Peyer's patch (tissue), 4 donors: ENCODE measurements at regions not wholly inside any gene's neighbourhood (a gene's known extent, or its start where the extent isn't known, plus 50 kb on each side); places are given as distances from the start of the nearest gene placed in this dataset.

Experiments used
- DNase-seq, 3 donors: peaks; one replicate each; pipeline ENCODE4 v3.0.0-alpha.2; 2017 to 2019
- H3K27ac ChIP-seq, 4 donors: fragments of 200-600 bp; sonication (generic); one replicate each; pipeline ENCODE4 v1.5.1; 2016 to 2019
- H3K27me3 ChIP-seq, 2 donors: fragments of 200-600 bp; sonication (generic); one replicate each; pipeline ENCODE4 v1.5.1; 2019
- H3K36me3 ChIP-seq, 3 donors: fragments of 200-600 bp; sonication (generic); one replicate each; pipeline ENCODE4 v1.5.1; 2016 to 2019
- H3K4me1 ChIP-seq, 4 donors: fragments of 200-600 bp; sonication (generic); one replicate each; pipeline ENCODE4 v1.5.1; 2016 to 2019
- H3K4me3 ChIP-seq, 4 donors: fragments of 200-600 bp; sonication (generic); 1 replicate in 3 of 4; 2 replicates in 1 of 4; pipeline ENCODE4 v1.5.1; 2016 to 2019; ENCODE audit warnings: mild to moderate bottlenecking in 1 of 4
- H3K9me3 ChIP-seq, 4 donors: fragments of 200-600 bp; sonication (generic); one replicate each; pipeline ENCODE4 v1.5.1; 2016 to 2019; ENCODE audit warnings: mild to moderate bottlenecking in 1 of 4
- POLR2A ChIP-seq, 2 donors: fragments of 450-650 bp; IDR thresholded peaks; one replicate each; pipeline ENCODE4 v1.5.1; 2017; ENCODE audit warnings: antibody characterized with exemption in 2 of 2, mild to moderate bottlenecking in 2 of 2, moderate library complexity in 2 of 2
- TF ChIP-seq, protein P1 (sequence below), 6 experiments: fragments of 450-650 bp in 4 of 6; fragments of 200-600 bp in 2 of 6; sonication (generic) in 1 of 6; IDR thresholded peaks; one replicate each; pipeline ENCODE4 v1.5.1; 2017 to 2019; ENCODE audit warnings: antibody characterized with exemption in 6 of 6, mild to moderate bottlenecking in 3 of 6, moderate library complexity in 1 of 6

DNA sequence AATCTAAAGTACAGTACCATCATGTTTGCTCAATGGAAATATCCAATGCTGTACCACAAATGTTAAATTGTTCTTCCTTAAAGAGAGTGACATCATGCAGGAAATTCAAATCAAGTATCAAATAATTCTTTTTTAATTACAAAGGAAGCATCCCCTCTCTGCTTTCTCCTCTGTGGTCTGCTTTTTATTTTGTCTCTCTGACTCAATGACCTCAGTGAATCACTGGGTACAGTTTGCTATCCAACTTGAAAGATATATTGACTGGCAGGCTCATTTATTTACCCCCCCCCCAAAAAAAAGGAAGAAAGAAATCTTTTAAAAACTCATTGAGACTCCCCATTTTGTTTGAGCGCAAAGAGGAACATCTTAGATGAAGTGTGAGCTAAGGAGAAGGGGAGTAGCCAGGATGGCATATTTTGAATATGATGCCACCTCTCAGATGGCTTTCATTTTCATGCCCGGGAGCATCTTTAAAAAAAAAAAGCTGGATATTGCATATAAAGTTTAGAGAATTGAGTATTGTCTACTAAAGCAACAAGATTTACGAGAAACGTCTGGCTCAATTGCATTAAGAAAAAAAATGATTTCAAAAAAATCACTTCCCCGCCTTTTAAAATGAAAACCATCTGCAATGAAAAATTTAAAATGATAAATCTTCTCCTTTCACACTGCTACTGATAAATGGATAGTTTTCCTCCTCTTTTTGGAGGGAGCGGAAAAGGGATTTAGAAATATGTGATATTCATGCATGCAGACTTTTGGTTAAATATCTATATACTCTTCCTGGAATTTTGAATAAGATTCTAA lies 307.1 kb upstream of the DPH6 start:
- Histone ChIP-seq H3K27me3 (no peaks in the 10 kb centered on the region), H3K36me3 (no peaks in the 10 kb centered on the region), H3K27ac (no peak overlapping the region), H3K4me3 (no peak overlapping the region), H3K9me3 (no peaks in the 10 kb centered on the region), H3K4me1 (no peaks in the 10 kb centered on the region)
- TF ChIP-seq, protein P1, sequence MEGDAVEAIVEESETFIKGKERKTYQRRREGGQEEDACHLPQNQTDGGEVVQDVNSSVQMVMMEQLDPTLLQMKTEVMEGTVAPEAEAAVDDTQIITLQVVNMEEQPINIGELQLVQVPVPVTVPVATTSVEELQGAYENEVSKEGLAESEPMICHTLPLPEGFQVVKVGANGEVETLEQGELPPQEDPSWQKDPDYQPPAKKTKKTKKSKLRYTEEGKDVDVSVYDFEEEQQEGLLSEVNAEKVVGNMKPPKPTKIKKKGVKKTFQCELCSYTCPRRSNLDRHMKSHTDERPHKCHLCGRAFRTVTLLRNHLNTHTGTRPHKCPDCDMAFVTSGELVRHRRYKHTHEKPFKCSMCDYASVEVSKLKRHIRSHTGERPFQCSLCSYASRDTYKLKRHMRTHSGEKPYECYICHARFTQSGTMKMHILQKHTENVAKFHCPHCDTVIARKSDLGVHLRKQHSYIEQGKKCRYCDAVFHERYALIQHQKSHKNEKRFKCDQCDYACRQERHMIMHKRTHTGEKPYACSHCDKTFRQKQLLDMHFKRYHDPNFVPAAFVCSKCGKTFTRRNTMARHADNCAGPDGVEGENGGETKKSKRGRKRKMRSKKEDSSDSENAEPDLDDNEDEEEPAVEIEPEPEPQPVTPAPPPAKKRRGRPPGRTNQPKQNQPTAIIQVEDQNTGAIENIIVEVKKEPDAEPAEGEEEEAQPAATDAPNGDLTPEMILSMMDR (IDR thresholded peaks at IDR 0.05): no peak
- no peak for TF ChIP-seq POLR2A (IDR thresholded peaks at IDR 0.05)
- no peak for DNase-seq

DNA sequence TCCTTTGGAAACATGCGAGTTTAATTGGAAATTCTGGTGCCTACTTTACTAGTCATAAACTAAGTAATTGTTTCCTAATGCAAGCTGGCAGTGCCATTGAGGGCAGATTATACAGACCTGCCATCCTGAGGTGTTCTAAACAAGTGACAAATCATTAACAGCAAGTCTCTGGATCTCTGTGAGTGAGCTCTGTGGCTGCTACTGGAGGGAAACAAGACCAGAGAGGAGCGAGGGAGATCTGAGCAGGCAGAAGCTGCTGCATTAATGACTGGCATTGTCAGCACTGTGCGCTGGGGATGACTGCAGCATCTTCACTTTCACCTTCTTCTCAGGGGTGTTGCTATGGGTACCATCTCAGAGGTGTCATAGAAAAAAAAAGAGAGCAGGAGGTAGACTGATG lies 308.4 kb upstream of the DPH6 start:
- no peak for DNase-seq
- H3K36me3 ChIP-seq: no peaks in the 10 kb centered on the region
- H3K4me3 ChIP-seq: no peak overlapping the region
- no peaks in the 10 kb centered on the region for H3K9me3 ChIP-seq
- H3K27ac ChIP-seq: no peak overlapping the region
- H3K27me3 ChIP-seq: no peaks in the 10 kb centered on the region
- no peak for TF ChIP-seq POLR2A (IDR thresholded peaks at IDR 0.05)
- TF ChIP-seq, protein P1 (IDR thresholded peaks at IDR 0.05): no peak
- H3K4me1 ChIP-seq: no peaks in the 10 kb centered on the region

DNA sequence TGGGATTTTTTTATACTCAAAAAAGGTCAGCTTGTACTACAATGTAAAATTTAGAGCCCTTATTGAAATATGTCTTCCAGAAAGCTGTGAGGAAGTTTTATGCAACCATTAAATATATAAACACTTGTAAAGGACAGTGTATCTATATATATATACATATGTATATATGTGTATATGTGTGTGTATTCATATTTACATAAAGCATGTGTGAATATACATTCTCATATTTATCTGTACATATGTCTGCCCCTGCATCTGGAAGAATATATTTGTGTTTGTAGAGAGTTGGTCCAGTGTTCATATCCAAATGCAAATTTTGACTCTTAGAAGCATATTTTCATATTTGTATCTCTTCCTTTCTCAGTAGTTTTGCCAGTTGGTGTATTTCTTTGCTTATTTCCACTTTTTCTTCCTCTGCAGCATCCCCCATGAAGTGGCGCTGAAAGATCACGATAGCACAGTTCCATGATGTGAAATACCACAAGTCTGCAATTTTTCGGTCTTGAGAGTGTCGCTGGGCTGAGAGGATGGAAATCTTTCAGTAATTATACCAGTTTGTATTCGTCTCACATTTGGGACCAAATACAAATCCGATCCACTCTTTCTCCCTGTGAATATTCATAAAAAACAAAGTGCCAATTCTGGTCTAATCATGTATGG lies 311.7 kb upstream of the DPH6 start:
- no peak overlapping the region for H3K27ac ChIP-seq
- DNase-seq: no peak
- no peaks in the 10 kb centered on the region for H3K4me1 ChIP-seq
- no peaks in the 10 kb centered on the region for H3K27me3 ChIP-seq
- TF ChIP-seq, protein P1 (IDR thresholded peaks at IDR 0.05): no peak
- no peak for TF ChIP-seq POLR2A (IDR thresholded peaks at IDR 0.05)
- H3K36me3 ChIP-seq: no peaks in the 10 kb centered on the region
- H3K9me3 ChIP-seq: no peaks in the 10 kb centered on the region
- H3K4me3 ChIP-seq: no peak overlapping the region

DNA sequence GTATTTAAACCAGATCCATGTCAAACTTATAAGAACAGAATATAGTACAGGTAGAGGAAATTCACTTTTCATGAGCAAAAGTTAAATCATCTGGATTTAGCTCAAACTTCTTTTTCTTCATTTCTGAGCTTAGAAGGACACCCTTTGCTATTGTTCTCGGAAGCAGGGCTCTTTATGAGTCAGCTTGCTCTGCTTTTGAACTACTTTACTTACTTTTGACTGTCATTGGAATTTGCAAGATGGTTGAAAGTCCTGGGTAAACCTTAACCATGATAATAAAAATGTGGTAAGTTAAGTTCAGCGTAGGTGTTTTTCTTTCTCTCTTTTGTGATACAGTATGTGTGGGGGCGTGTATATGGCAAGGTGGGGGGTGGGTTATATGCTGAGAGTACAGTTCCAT lies 312.7 kb upstream of the DPH6 start:
- no peak for TF ChIP-seq POLR2A (IDR thresholded peaks at IDR 0.05)
- TF ChIP-seq, protein P1 (IDR thresholded peaks at IDR 0.05): no peak
- no peak for DNase-seq
- H3K4me3 ChIP-seq: no peak overlapping the region
- no peak overlapping the region for H3K27ac ChIP-seq
- H3K4me1 ChIP-seq: no peaks in the 10 kb centered on the region
- H3K36me3 ChIP-seq: no peaks in the 10 kb centered on the region
- no peaks in the 10 kb centered on the region for H3K9me3 ChIP-seq
- H3K27me3 ChIP-seq: no peaks in the 10 kb centered on the region

DNA sequence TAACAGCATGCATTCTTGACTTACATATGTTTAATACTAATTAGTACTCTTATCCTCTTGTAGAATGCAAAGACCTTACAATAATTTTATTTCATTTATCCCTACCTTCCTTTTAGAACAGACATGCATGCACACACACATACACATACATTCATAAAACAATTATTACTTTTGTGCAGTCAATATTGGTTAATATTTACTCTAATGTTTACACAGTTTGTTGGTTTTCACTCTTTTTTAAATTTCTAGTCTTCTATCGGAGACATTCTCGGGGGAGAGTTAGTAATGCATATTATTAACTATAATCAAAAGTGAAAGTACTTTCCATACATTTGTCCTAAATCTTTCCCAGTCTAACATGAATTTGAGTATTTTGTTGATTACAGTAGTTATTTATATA lies 317.7 kb upstream of the DPH6 start:
- Histone ChIP-seq H3K27ac (no peak overlapping the region), H3K4me3 (no peak overlapping the region), H3K9me3 (no peaks in the 10 kb centered on the region), H3K27me3 (no peaks in the 10 kb centered on the region), H3K36me3 (no peaks in the 10 kb centered on the region), H3K4me1 (no peaks in the 10 kb centered on the region)
- DNase-seq: no peak
- no peak for TF ChIP-seq POLR2A (IDR thresholded peaks at IDR 0.05)
- TF ChIP-seq, protein P1 (IDR thresholded peaks at IDR 0.05): no peak
